ENCODE measurements at regions not wholly inside any gene's neighbourhood (a gene's known extent, or its start where the extent isn't known, plus 50 kb on each side); places are given as distances from the start of the nearest gene placed in this dataset.

DNA sequence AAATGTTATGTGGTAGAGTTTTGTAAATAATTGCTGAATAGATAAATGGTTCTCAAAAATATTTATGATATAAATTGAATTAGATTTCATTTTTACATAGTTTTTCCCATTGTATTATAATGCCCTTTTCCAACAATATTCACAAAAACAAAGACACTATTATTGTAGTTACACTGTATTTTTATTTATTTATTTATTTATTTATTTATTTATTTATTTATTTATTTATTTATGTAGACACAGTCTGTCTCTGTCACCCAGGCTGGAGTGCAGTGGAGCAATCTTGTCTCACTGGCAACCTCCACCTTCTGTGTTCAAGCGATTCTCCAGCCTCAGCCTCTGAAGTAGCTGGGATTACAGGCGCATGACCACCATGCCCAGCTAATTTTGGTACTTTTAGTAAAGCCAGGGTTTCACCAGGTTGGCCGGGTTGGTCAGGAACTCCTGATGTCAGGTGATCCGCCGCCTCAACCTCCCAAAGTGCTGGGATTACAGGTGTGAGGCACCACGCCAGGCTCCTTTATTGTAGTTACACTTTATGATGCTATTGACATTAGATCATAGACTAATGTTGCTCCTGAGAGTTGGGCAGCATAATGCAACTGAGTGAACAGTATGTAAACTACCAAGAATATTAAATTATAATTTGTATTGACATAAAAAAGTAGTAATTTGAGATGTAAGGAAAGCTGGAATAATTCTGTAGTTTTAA lies 1430.0 kb upstream of the PRMT6 start:
- TF ChIP-seq, protein P1, sequence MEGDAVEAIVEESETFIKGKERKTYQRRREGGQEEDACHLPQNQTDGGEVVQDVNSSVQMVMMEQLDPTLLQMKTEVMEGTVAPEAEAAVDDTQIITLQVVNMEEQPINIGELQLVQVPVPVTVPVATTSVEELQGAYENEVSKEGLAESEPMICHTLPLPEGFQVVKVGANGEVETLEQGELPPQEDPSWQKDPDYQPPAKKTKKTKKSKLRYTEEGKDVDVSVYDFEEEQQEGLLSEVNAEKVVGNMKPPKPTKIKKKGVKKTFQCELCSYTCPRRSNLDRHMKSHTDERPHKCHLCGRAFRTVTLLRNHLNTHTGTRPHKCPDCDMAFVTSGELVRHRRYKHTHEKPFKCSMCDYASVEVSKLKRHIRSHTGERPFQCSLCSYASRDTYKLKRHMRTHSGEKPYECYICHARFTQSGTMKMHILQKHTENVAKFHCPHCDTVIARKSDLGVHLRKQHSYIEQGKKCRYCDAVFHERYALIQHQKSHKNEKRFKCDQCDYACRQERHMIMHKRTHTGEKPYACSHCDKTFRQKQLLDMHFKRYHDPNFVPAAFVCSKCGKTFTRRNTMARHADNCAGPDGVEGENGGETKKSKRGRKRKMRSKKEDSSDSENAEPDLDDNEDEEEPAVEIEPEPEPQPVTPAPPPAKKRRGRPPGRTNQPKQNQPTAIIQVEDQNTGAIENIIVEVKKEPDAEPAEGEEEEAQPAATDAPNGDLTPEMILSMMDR (IDR thresholded peaks at IDR 0.05; ENCODE audit: insufficient read depth, low read length): no peak
- TF ChIP-seq POLR2AphosphoS5 (IDR thresholded peaks at IDR 0.05; ENCODE audit: low read depth) (no peak), REST (IDR thresholded peaks at IDR 0.05; ENCODE audit: insufficient replicate concordance, low read depth) (no peak), SPI1 (IDR thresholded peaks at IDR 0.05; ENCODE audit: borderline replicate concordance, low read depth) (no peak), GABPA (IDR thresholded peaks at IDR 0.05; ENCODE audit: low read depth) (no peak)
